Suprapubic skin (tissue), 4 donors: ENCODE measurements at regions not wholly inside any gene's neighbourhood (a gene's known extent, or its start where the extent isn't known, plus 50 kb on each side); places are given as distances from the start of the nearest gene placed in this dataset.

Source experiments
- DNase-seq, 2 donors: peaks; one replicate each; pipeline ENCODE4 v3.0.0-alpha.2; 2019; ENCODE audit warnings: low spot score in 2 of 2
- H3K27ac ChIP-seq: fragments of 200-600 bp; sonication (generic); one replicate; pipeline ENCODE4 v1.5.1; 2019
- H3K27me3 ChIP-seq: fragments of 200-600 bp; sonication (generic); one replicate; pipeline ENCODE4 v1.5.1; 2019
- H3K36me3 ChIP-seq: fragments of 200-600 bp; sonication (generic); one replicate; pipeline ENCODE4 v1.5.1; 2019
- H3K4me1 ChIP-seq: fragments of 200-600 bp; sonication (generic); one replicate; pipeline ENCODE4 v1.5.1; 2019
- H3K4me3 ChIP-seq: fragments of 200-600 bp; sonication (generic); one replicate; pipeline ENCODE4 v1.5.1; 2019; ENCODE audit warnings: mild to moderate bottlenecking
- H3K9me3 ChIP-seq: fragments of 200-600 bp; sonication (generic); one replicate; pipeline ENCODE4 v1.5.1; 2019
- CTCF ChIP-seq, 2 donors: fragments of 200-600 bp in 1 of 2; fragments of 450-650 bp in 1 of 2; sonication (generic) in 1 of 2; IDR thresholded peaks; one replicate each; pipeline ENCODE4 v1.5.1; 2016 to 2019; ENCODE audit warnings: antibody characterized with exemption in 2 of 2, mild to moderate bottlenecking in 1 of 2, moderate library complexity in 1 of 2
- EP300 ChIP-seq: sonication (generic); formaldehyde crosslinking; IDR thresholded peaks from one replicate; pipeline ENCODE4 v1.6.1; 2017; ENCODE audit warnings: antibody characterized with exemption
- POLR2A ChIP-seq, 2 donors: fragments of 450-650 bp; IDR thresholded peaks; one replicate each; pipeline ENCODE4 v1.6.1; 2017; ENCODE audit warnings: antibody characterized with exemption in 2 of 2, mild to moderate bottlenecking in 2 of 2, moderate library complexity in 2 of 2
- POLR2AphosphoS5 ChIP-seq, 3 donors: sonication (generic); formaldehyde crosslinking; IDR thresholded peaks; one replicate each; pipeline ENCODE4 v1.6.1; 2017; ENCODE audit warnings: antibody characterized with exemption in 3 of 3
- WGBS: methylation state at CpG from one replicate; pipeline ENCODE4 v1.1.5; 2018; 5-methylcytosine and 5-hydroxymethylcytosine counted together

GRCh38 chr6:27755768-27756167 lies 156.4 kb downstream of the OR2B2 start:
- Histone ChIP-seq H3K27me3 (peaks cover 28% of the 10 kb centered on the region), H3K27ac (no peak overlapping the region), H3K4me3 (no peak overlapping the region), H3K36me3 (no peaks in the 10 kb centered on the region), H3K4me1 (peaks cover 15% of the 10 kb centered on the region), H3K9me3 (no peaks in the 10 kb centered on the region)
- TF ChIP-seq CTCF (IDR thresholded peaks at IDR 0.05) = no peak
- no peak for TF ChIP-seq EP300
- no peak for TF ChIP-seq POLR2A (IDR thresholded peaks at IDR 0.05)
- no peak for TF ChIP-seq POLR2AphosphoS5 (IDR thresholded peaks at IDR 0.05)
- no peak for DNase-seq
- 76% methylated on average over 4 of the region's 4 CpGs for WGBS

DNA sequence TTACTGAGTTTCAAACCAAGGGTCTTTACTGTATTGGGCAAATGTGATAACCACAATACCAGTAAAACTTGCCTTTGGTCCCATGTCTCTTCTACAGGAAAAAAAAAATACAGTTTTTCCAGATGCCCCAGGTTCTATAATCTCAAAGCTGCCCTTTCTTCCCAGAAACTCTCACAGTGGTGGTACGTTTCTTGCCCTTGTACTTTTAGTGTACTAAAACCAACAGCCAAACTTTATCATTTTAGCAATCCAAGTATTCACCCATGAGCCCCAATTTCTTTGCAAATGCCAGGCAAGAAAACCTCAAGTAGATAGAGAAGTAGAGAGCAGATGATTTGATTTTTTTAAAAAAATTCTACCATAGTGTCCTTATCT lies 157.8 kb downstream of the OR2B2 start:
- no peaks in the 10 kb centered on the region for H3K9me3 ChIP-seq
- H3K4me3 ChIP-seq = peak overlapping the region; percentile 70
- H3K36me3 ChIP-seq = no peaks in the 10 kb centered on the region
- H3K4me1 ChIP-seq = peaks cover 15% of the 10 kb centered on the region
- H3K27me3 ChIP-seq = peaks cover 19% of the 10 kb centered on the region
- TF ChIP-seq POLR2A (IDR thresholded peaks at IDR 0.05) (no peak), EP300 (no peak), POLR2AphosphoS5 (IDR thresholded peaks at IDR 0.05) (no peak), CTCF (IDR thresholded peaks at IDR 0.05) (no peak)
- no peak for DNase-seq
- H3K27ac ChIP-seq = no peak overlapping the region
- 22% methylated on average over 1 of the region's 1 CpG for WGBS

DNA sequence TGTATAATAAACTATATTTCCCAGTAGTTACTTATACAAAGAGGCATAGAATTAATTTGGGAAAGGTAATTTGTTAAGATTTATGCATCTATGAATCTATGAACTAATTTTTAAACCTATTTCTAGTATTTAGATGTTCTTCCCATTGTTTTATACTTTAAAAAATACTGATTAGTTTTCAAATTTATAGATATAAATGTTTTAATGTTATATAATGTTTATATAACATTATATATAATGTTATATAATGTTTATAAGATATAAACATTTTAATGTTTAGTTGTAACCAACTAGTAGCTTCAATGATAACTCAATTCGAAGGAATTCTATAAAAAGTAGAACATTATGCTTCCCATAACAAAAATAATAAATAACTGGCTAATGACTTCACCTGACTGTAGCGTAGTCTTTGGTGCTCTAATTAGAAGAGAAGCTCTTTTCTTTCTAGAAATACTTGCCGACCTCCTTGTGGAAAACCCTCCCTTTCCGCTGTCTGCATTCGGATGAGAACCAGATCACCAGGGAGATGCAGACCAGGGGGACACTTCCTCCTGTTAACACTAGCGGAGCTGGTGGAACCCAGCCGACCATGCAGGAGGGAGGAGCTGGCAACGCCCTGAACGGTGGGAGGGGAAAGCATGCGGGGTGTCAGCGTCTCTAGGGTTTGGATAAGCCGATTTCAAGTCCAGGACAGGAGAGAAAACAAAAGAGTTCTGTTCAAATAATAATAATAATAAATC lies 158.4 kb downstream of the OR2B2 start:
- Histone ChIP-seq H3K4me3 (peak overlapping the region; percentile 70), H3K36me3 (no peaks in the 10 kb centered on the region), H3K27me3 (peaks cover 19% of the 10 kb centered on the region), H3K27ac (no peak overlapping the region), H3K9me3 (no peaks in the 10 kb centered on the region), H3K4me1 (peaks cover 15% of the 10 kb centered on the region)
- under 1% methylated on average over 12 of the region's 12 CpGs for WGBS
- TF ChIP-seq CTCF (IDR thresholded peaks at IDR 0.05) (no peak), POLR2A (IDR thresholded peaks at IDR 0.05) (no peak), POLR2AphosphoS5 (IDR thresholded peaks at IDR 0.05) (no peak), EP300 (no peak)
- peak in 1 of 2 donors; percentile 77 for DNase-seq

- Histone ChIP-seq H3K27ac (peak overlapping the region; percentile 78), H3K27me3 (peaks cover 5% of the 10 kb centered on the region), H3K9me3 (no peaks in the 10 kb centered on the region), H3K4me1 (peaks cover 11% of the 10 kb centered on the region), H3K36me3 (no peaks in the 10 kb centered on the region), H3K4me3 (peak overlapping the region; percentile 70)
- 9% methylated on average over 24 of the region's 24 CpGs for WGBS
- peak; percentile 65 to 80 for DNase-seq
- TF ChIP-seq CTCF (IDR thresholded peaks at IDR 0.05) = peak; percentile 44 to 87
- TF ChIP-seq EP300 = no peak
Measured at GRCh38 chr6:27752038-27752885, 159.9 kb downstream of the OR2B2 start.

DNA sequence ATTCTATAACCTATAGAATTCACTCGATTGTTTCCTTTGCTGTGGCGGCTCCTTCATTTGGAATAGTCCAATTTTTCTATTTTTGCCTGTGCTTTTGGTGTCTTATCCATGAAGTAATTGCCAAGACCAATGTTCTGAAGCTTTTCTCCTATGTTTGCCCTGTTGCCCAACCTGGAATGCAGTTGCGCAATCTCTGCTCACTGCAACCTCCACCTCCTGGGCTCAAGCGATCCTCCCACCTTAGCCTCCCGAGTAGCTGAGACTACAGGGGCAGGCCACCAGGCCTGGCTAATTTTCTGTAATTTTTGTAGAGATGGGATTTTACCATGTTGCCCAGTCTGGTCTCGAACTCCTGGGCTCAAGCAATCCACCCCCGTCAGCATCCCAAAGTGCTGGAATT lies 163.5 kb downstream of the OR2B2 start:
- no peak for DNase-seq
- WGBS = 89% methylated on average over 7 of the region's 7 CpGs
- Histone ChIP-seq H3K4me1 (peaks cover 3% of the 10 kb centered on the region), H3K9me3 (no peaks in the 10 kb centered on the region), H3K36me3 (no peaks in the 10 kb centered on the region), H3K27ac (no peak overlapping the region), H3K4me3 (no peak overlapping the region), H3K27me3 (peaks cover 22% of the 10 kb centered on the region)
- TF ChIP-seq EP300 (no peak), POLR2AphosphoS5 (IDR thresholded peaks at IDR 0.05) (no peak), CTCF (IDR thresholded peaks at IDR 0.05) (no peak), POLR2A (IDR thresholded peaks at IDR 0.05) (no peak)
